ENCODE measurements at regions not wholly inside any gene's neighbourhood (a gene's known extent, or its start where the extent isn't known, plus 50 kb on each side); places are given as distances from the start of the nearest gene placed in this dataset.

DNA sequence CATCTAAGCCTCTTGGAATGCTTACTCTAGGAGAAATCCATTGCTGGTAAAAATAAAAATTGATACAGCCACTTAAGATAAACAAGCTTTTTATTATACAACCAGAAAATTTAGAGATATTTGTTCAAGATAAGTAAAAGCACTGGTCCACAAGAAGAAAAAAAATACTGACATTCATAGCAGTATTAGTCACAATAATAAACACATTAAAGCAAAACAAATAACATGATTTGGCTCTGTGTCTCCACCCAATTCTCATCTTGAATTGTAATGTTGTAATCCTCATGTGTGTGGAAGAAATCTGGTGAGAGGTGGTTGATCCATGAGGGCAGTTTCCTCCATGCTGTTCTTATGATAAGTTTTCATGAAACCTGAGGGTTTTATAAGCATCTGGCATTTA, 1093.5 kb upstream of the ADGRB3 start:
- TF ChIP-seq, protein P1, sequence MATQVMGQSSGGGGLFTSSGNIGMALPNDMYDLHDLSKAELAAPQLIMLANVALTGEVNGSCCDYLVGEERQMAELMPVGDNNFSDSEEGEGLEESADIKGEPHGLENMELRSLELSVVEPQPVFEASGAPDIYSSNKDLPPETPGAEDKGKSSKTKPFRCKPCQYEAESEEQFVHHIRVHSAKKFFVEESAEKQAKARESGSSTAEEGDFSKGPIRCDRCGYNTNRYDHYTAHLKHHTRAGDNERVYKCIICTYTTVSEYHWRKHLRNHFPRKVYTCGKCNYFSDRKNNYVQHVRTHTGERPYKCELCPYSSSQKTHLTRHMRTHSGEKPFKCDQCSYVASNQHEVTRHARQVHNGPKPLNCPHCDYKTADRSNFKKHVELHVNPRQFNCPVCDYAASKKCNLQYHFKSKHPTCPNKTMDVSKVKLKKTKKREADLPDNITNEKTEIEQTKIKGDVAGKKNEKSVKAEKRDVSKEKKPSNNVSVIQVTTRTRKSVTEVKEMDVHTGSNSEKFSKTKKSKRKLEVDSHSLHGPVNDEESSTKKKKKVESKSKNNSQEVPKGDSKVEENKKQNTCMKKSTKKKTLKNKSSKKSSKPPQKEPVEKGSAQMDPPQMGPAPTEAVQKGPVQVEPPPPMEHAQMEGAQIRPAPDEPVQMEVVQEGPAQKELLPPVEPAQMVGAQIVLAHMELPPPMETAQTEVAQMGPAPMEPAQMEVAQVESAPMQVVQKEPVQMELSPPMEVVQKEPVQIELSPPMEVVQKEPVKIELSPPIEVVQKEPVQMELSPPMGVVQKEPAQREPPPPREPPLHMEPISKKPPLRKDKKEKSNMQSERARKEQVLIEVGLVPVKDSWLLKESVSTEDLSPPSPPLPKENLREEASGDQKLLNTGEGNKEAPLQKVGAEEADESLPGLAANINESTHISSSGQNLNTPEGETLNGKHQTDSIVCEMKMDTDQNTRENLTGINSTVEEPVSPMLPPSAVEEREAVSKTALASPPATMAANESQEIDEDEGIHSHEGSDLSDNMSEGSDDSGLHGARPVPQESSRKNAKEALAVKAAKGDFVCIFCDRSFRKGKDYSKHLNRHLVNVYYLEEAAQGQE (IDR thresholded peaks at IDR 0.05; ENCODE audit: low read depth), result no peak
- TF ChIP-seq USF1 (IDR thresholded peaks at IDR 0.05), result no peak
- TF ChIP-seq CEBPB (IDR thresholded peaks at IDR 0.05), result no peak
- TF ChIP-seq MAX (IDR thresholded peaks at IDR 0.05), result no peak
- no peak for TF ChIP-seq YY1 (IDR thresholded peaks at IDR 0.05; ENCODE audit: low read depth)
- no peak for TF ChIP-seq NFIC (IDR thresholded peaks at IDR 0.05)
- TF ChIP-seq TEAD4 (IDR thresholded peaks at IDR 0.05), result no peak
- no peak for TF ChIP-seq EP300 (IDR thresholded peaks at IDR 0.05; ENCODE audit: borderline replicate concordance)
- no peak for TF ChIP-seq EGR1 (IDR thresholded peaks at IDR 0.05)
- no peak for TF ChIP-seq TAF1 (IDR thresholded peaks at IDR 0.05; ENCODE audit: low read depth)
- no peak for TF ChIP-seq CREB1 (IDR thresholded peaks at IDR 0.05; ENCODE audit: low read depth)
- no peak for TF ChIP-seq RAD21 (IDR thresholded peaks at IDR 0.05; ENCODE audit: low read depth)
